HG02884 (cell line): ENCODE measurements at regions not wholly inside any gene's neighbourhood (a gene's known extent, or its start where the extent isn't known, plus 50 kb on each side); places are given as distances from the start of the nearest gene placed in this dataset.

Source experiments
- ATAC-seq: cut with Tn5 transposase; IDR thresholded peaks from one replicate; pipeline ENCODE4 v1.9.1; 2021; ENCODE audit warnings: mild to moderate bottlenecking, moderate library complexity; ENCODE audit not compliant: unreplicated experiment

DNA sequence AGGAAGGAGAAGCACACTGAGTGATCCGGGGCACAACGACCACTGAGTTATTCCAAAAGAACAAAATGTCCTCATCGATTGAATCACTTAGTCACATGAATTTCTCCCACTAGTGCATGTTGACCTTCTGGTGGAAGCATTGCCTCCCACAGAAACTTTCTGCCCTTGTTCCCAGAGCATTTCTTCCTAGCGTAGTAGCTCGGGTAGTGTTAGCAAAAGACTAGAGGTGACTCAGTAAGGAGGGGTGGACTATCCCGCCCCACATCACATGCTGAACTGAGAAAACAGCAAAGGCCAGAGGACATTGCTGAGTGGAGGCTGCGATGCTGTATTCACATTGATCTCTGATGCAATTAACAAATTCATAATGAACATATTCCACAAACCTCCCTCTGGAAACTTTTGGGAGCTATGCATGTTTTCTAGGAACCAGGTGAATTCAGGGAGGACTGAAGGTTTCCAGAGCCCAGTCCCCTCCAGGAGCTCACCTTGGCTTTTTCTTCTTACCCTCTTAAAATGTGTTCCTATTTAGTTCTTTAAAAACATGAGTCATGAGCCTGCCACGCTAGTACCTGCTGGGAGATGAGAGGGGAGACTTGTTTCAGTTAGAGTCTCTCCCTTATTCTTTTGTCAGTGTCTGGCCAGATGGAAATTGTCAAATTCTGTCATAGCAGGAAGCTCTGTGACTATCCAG lies 507.9 kb downstream of the CDH26 start:
- ATAC-seq = no peak

DNA sequence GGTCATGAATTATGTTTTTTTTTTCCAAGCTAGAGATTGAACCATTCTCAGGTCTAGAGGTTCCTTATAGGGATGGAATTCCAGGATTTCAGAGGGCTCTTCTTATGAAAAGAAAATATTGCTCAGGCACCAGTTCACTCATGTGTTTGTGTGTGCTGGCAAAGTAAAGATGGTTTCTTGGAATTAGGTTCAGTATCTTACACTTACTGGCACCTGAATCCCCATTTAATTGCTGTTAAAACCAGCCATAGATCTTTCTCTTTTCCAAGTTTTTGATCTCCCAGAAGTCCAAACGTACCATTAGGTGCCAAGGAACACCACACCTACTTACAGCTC lies 508.4 kb downstream of the CDH26 start:
- no peak for ATAC-seq

DNA sequence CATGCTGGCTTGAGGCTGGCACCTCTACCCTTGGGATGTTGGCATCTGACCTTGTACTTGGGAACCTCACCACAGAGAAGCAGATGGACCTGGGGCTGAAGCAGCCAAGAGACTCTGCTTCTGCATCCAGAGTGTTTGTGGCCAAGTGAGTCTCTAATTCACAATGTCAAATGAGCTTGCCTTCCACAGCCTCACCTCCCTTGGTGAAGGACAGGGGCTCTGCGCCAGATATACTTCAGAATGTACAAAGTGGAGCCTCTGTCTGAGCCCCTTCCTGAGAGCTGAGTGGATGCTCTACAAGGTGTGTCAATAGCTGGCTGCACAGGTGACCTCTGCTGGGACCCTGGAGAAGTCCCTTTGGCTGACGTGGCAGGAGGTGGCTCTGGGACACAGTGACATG lies 508.9 kb downstream of the CDH26 start:
- ATAC-seq = no peak

DNA sequence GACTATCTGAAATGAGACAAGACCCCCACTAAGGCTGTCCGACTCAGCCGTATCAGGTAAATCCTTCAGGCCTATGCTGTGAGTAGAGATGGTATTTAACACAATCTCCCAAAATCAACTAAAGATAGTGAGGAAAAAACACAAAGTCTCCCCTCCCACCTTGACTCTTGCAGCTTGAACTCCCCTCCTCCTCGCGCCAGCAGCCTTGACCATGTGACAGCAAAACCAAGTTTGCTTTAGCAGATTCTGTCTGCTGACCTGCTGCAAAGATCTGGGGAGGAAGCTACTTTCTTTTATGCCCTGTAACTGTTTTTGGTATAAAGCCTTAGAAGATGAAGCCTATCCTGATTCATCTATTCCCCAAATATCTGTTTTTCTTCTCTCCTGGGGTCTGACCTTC lies 509.5 kb downstream of the CDH26 start:
- ATAC-seq = no peak

DNA sequence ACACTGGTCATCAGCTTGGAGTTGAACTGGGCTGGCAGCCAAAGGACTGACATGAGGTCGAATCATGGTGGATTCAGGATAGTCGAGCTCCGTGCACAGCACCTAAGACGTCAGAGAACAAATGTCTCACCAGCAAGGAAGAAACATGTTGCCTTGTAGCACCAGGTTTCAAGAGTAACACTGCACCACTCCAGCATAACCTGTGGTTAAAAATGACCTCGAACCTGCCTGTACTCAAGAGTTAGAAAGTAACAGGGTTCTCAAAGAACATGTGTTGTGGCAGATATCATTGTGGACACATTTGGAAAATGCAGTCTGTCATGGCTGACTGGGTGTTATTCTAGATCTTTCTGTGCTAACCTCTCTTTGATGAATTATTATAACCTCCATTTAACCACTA lies 511.6 kb downstream of the CDH26 start:
- ATAC-seq = no peak

DNA sequence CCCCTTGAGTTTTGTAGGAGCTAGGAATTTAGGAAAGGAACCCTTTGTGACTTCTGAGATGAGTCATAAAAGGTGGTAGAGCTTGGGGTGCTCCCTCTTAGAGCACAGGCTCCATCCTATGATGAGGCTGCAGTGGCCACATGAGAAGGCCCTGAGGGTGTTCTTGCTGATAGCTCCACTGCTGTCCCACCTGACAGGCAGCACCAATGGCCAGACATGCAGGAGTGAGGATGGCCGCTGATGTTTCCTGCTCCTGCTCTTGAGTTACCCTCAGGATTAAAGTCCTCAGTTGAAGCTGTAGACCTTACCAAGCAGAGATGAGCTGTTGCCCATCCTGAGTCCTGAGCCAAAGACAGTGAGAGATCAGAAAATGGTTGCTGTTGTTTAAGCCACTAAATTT lies 512.1 kb downstream of the CDH26 start:
- ATAC-seq = no peak

DNA sequence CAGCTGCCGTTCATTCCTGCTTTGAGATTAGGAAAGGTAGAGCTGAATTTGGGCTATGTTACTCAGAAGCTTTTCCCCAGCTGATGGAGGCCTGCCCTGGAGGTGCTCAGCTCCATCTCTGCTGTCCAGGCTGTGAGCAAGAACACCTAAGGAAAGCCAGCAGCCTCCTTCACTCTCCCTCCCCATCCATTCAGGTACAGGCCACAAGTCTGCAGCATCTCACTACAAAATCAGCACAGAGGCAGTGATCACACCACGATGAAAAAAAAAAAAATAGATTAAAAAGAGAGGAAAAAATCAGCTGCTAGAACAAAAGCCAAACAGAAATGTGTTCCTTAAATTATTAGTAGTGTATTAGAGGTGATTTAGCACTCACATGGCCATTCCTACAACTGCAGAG lies 515.0 kb downstream of the CDH26 start:
- no peak for ATAC-seq

DNA sequence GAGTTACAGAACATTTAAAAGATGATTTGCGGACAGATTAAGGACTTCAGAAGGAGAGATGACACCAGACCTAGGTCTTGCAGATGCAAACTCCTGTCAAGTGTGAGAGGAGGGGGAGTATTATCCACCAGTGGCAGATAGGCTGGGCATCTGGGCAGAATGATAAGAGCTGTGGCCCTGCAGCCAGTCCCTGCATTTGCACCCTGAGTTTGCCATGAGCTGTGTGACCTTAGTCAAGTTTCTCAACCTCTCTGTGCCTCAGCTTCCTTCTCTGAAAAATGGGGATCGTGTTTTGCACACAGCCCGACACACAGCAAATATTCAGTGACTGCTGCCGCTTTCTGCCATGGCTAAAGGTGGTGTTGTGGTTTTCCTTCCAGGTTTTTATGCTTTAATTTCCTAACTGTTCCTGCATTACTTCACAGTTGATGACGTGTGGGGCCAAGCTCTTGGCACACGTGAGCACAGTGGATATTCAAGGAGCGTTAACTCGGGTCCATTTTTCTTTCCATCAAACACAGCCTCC lies 516.2 kb downstream of the CDH26 start:
- ATAC-seq = no peak

DNA sequence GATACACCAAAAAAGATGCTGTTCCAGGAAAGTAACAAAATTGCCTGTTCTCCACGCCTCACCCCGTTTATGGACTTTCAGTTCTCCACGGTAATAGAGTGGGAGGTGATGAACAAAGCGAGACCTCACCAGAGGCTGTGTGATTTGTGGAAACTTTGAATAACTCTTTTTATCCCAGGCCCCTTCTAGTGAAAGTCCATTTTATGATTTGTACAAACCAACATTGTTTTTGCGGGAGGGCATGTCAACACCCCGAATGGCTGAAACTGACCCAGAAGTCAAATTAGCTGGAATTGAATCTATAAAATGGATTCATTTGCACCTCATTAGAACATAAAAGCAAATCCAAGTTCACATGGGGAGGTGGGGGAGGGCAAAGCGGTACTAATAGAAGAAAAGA lies 517.8 kb downstream of the CDH26 start:
- no peak for ATAC-seq

DNA sequence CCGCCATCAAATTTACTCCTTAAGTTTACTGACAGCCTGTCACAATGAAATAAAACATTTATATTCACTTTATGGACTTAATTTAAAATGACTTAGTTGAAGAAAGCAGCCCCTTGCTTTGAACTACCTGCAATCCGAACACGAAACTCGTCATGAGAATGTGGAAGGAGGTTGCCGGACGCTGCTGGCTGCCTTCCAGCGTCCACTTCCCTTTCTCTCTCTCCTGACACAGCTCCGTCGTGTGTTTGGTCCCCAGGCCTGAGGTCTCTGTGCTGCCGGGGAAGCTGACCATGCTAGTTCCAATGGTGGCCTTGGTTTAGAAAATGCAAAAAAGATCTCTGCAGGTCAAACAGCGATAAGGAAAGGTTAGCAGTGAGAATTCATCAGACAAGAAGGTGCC lies 519.7 kb downstream of the CDH26 start:
- ATAC-seq = no peak

DNA sequence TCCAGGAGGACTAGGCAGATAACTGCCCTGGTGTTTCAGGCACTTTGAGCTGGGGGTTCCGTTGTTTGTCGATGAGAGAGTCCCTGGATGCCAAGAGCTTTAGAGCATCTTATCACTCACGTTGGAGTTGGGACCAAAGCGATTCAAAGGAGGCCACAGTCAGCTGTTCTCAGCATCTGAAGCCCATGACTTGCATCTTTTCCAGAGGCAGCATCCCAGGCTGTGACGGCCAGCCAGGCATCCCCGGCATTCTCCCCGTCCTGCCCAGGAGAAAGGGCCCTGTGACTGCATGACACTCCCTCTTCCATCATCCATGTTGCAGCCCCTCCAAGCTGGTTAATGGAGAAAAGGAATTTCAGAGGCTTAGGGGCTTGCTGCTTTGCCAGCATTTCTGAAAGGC lies 520.3 kb downstream of the CDH26 start:
- ATAC-seq = no peak

DNA sequence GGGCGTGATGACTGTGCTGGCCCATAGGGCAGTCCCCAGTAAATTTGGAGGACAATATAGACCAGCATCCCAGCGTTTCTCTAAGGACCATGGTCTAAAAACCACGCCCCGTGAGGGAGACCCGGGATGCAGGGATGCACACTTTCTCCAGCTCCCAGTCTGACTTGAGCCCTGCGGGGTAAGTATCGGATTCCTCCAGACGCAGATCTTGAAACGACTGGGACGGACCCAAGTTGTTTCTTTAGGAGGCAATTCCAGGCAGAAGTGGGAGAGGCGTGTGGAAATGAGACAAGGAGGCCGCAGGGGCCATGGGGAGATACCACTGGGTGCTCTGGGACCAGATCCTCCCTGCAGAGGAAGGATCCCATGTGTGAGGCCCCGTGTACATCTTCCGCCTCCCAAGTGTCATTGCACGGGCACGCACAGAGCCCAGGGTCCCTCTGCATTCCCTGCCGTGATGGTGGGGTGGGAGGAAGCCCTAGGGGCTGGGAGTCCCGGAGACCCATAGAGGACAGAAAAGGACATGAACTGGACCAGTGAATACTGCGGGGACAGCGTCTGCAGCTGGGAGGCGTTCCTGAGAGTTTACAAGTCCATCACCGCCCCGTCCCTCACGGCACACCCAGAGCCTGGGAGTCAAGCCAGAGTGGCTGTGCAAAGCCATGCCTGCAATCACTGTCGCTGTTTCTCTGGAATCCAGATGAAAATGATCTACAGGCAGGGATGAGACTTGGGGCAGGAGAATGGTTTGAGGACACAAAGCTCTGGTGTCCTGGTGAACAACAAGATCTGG lies 522.9 kb downstream of the CDH26 start:
- ATAC-seq = no peak

DNA sequence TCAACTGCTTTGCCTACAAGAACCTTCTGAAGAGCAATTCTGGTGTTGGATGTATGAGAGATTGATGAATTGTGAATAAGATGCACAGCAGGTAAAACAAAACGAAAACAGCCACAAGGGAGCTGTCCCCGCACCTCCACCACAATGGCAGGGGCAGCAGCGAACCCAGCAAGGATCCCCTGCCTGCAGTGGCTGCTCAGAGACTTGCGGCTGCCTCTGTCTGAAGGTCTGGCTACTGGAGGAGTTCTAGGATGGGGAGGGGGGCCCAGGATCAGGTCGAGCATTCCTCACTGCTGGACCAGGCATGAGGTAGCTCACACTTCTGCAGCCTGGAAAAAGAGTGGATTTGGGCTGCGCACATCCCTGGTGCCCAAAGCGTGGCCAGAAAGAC lies 523.5 kb downstream of the CDH26 start:
- no peak for ATAC-seq

DNA sequence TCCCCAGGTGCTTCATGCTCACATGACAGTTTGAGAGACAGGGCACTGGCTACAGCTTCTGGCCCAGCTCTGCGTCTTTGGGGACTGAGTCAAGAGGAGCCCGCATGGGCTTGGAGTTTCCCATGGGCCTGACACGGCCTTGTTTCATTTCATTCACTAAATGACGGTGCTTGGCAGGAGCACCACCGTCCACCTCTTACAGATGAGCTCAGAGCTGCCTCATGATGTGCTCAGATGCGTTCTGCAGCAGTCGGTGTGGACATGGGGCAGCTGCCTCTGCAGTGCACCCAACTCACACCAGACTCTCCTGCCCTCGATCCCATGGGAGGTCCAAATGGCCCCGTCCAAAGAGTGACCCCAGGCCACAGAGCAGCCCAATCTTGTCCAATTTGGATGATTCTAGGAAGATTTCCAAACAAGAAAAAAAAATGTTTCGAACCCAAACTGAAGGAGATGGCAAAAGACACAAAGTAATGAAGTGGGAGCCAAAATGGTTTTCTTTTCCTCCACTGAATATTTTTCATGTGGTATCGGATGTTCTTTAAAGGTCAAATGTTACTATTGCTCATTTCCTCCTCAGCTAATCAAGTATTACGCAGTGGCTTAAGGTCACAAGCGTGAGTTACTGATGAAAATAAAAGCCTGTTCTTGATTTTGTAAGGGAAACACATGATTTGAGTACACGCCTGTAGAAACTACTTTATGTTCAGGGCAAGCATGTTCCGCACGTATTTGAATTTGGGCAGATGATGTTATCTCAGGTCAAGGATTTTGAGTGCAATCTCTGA lies 524.2 kb downstream of the CDH26 start:
- ATAC-seq = no peak

DNA sequence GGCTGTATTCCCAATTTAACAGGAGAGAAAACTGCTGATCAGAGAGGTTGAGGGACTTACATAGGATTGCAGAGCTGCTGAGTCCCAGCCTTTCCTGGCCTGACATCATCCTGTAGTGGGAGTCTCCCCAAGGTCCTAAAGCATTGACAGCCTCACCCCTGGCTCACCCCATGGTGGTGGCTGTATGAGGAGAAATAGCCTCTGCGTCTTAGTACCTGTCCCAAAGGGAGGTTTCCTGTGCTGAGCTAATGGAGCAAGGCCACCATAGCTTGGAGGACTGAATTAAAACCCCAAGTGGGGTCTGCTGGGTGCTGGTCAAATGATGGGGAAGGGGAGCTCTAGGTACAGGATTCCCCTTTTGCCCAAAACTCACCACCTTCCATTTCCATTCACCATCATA lies 525.1 kb downstream of the CDH26 start:
- no peak for ATAC-seq

DNA sequence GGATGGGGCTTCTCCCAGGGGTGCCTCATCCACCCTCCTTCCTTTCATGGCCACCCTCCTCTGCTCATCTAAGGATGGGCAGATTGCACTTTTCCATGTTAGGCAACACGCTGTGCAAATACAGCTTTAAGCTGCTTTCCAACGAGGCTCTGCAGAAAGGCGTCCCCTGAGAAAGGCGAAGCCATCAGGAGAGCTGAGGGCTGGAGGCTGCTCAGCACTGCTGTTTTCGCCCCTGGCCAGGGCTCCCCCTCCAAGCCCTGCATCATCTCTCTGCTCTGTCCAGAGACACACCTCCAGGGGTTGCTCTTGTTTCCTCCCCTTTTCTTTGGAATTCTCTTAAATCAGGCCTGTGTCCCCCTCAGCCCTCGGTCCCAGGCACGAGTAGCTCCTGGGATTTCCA lies 526.1 kb downstream of the CDH26 start:
- ATAC-seq = no peak

DNA sequence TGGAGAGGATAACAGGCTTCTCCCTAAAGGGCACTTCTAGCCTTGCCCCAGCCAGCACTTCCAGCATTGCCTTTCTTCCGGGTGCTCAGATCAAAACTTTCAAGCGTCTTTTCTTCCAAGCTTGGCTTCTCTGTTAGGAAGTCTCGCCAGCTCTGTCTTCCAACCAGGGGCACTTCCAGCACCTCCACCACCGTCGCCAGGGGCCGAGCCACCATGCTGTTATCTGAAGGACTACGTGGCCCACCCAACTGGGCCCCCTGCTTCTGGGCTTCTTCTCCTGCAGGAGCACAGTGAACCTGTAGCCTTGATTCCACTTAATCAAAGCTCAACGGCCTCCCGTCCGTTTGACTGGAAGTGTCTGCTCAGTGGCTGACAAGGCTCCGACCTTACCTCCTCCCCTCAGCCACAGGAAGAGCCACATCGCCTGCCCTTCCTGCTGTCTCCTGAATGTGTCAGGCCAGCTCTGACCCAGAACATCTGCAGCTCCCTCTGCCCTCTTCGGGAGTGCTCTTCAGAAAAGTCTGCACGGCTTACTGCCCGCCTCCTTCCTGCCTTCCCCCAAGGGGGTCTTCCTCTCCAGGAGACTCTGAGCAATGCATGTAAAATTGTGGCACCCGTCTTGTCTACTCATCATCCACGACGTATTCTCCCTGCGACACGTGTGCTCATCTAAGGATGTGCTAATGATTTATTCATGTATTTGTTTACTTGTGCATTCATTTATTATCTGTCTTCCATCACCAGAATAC lies 527.0 kb downstream of the CDH26 start:
- no peak for ATAC-seq

DNA sequence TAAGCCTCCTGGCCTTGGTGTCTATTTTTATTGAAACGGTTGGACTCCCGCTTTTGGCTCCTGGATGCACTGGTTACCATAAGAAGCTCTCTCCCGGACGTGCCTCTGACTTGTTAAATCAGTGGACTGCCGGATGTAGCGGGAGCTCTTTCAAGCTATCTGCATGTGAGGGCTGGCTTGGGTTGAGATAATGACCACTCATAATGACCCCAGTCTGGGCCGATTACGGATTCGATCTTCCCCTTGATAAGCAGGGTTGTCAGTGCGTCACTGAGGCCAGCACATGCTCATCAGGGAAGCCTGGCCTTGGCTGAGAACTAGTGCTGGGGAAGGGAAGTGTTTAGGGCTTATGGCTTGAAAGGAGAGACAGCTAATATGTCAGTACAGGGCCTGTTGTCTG lies 528.1 kb downstream of the CDH26 start:
- ATAC-seq = no peak

DNA sequence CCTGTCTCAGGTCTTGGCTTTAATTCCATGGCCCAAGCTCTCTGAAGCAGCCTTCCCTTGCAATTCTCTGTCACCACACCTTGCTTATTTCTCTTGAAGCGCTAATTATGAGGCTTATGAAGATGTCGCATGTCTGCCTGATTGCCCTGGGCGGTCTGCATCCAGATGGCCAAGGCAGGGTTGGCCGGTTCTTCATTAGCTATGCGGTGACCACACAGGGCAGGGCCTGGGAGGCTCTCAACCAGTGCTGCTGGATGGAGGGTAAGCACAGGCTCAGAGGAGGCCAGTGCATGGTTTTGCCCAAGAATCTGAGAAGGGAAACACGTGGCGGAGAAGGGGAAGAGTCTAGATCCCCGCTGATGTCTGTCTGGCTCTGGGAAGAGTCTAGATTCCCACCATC lies 528.7 kb downstream of the CDH26 start:
- no peak for ATAC-seq

DNA sequence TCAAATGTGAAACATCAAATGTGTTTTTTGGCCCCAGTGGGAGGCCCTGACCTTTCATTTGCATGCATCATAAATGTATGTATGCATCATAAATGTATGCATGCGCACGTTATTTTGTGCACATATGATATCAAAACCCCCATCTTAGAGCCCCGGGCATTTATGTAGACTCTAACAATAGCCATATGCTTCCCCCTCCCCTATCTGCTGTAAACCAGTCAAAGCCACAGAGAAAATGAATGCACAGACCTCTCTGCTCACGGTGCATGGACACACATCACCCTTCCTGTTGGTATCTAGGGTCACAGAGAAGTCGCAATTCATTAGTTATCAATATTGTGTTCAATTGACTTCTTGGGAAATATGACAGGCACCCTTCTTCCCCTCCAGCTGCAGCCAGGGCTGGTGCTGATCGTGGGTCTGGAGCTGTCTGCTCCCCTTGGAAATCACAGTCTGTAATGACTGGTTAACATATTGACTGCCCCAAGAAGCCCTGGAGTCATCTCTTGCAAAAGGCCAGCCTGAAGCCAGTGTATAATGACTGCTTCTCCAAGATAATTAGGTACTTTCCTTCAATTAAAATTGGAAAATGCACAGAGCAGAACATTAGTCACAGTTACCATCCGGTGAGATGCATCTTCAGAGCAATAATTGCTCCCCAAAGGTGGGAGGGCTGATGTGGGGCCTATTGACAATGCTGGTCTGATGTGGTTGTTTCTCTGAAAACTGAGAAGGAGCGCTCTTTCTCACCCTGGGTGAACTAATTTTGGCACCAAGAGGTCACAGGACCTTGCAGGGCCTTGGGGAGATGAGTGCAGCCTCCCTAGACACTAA lies 532.2 kb downstream of the CDH26 start:
- no peak for ATAC-seq
